HK-2 (cell line): ENCODE measurements at regions not wholly inside any gene's neighbourhood (a gene's known extent, or its start where the extent isn't known, plus 50 kb on each side); places are given as distances from the start of the nearest gene placed in this dataset.

Experiments used
- DNase-seq: peaks from one replicate; pipeline ENCODE4 v3.0.0-alpha.2; 2018; ENCODE audit not compliant: unreplicated experiment

GRCh38 chr3:78148986-78149717 lies 1109.3 kb downstream of the ROBO2 start:
- DNase-seq = no peak

GRCh38 chr3:78153973-78154372 lies 1114.1 kb downstream of the ROBO2 start:
- DNase-seq = no peak

DNA sequence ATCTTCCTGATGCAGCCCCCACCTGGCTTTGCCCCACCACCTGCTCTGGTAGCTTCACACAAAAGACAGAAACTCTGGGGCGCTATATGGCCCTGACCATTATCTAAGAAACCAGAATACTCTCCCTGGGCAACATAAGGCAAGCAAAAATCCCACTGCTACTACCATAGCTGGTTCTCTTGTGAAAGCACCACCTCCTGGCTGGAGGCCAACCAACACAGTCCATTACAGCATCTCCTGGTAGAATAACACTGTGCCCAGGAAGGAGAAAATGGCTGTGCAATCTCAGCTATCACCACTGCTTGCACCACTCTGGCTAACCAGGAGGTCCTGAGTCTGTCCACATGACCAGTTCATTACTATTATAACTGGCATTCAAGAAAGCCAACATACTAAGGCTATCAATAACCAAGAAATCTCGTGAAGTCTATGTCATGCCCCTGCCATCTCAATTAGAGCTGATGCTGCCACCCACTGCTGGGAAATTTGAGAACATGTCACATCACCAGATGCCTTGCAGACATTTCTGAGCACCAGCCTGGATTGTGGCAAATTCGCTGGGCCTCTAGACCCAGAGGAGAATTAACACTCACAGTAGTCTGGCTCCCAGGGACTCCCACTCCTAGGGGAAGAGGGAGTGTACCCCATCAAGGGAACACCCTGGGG lies 1114.8 kb downstream of the ROBO2 start:
- DNase-seq = no peak

DNA sequence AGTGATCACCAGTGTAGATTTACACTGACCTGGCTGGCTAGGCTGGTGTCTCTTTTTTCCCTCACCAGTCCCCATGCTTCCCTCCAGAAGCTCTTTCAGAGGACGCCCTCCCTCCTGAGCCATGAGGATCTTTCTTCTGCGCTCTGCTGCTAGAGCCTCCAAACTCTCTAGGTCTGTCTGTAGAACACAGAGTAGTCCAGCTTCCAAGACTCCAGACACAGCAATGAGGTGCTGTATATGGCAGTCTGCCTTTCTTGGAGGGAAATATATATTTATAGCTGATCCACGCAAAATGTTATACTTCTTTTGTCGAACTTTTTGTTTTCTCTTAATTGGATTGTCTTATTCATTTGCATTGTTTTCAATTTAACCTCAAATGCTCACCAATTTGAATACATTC lies 1121.8 kb downstream of the ROBO2 start:
- no peak for DNase-seq

- no peak for DNase-seq
These were observed 1123.5 kb downstream of the ROBO2 start for GRCh38 chr3:78163379-78163778.

GRCh38 chr3:78165876-78166275 lies 1126.0 kb downstream of the ROBO2 start:
- no peak for DNase-seq

- DNase-seq = no peak
These were observed 1134.9 kb downstream of the ROBO2 start for GRCh38 chr3:78174821-78175220.

GRCh38 chr3:78176869-78177268 lies 1137.0 kb downstream of the ROBO2 start:
- no peak for DNase-seq

GRCh38 chr3:78177780-78178179 lies 1137.9 kb downstream of the ROBO2 start:
- DNase-seq = no peak

- no peak for DNase-seq
These were observed 1138.3 kb downstream of the ROBO2 start for GRCh38 chr3:78178209-78178608.

- no peak for DNase-seq
These were observed 1139.0 kb downstream of the ROBO2 start for GRCh38 chr3:78178740-78179363.

GRCh38 chr3:78183906-78184599 lies 1144.2 kb downstream of the ROBO2 start:
- DNase-seq = no peak

- no peak for DNase-seq
These were observed 1146.5 kb downstream of the ROBO2 start for GRCh38 chr3:78186404-78186803.

DNA sequence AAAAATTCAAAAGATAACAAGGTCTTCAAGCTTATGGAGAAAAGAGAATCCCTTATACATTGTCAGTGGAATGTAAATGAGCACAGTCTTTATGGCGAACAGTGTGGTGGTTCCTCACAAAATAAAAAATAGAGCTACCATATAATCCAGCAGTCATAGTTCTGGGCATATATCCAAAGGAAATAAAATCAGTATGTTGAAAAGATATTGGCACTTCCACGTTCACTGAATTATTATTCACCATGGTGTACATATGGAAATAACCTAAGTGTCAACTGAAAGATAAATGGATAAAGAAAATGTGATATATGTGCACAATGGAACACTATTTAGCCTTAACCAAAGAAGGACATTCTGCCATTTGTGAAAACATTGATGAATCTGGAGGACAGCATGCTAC lies 1161.2 kb downstream of the ROBO2 start:
- no peak for DNase-seq

GRCh38 chr3:78204977-78205376 lies 1165.1 kb downstream of the ROBO2 start:
- no peak for DNase-seq

GRCh38 chr3:78221300-78221699 lies 1181.4 kb downstream of the ROBO2 start:
- no peak for DNase-seq

GRCh38 chr3:78221796-78222195 lies 1181.9 kb downstream of the ROBO2 start:
- DNase-seq = peak; percentile 8

- DNase-seq = no peak
These were observed 1195.9 kb downstream of the ROBO2 start for GRCh38 chr3:78235841-78236240.

GRCh38 chr3:78238811-78239210 lies 1198.9 kb downstream of the ROBO2 start:
- DNase-seq = no peak

GRCh38 chr3:78242724-78243123 lies 1202.8 kb downstream of the ROBO2 start:
- DNase-seq = no peak

DNA sequence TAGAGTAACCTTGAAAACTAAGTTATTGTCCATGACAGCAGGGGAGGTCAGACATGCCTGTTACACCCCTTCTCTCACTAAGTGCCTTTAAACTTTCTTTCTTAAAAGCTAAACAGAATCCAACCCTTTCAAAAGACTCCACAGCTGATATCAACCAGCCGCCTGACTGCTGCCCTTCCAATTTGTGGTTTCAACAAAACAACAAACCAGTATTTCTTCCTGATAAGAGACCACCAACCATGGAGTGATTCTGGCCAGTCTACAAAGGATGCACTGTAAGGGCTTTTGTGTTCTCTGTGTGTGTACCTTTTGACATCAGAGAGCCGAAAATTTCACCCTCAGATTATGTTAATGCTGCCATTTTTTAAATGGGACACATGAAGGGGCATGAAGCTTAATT lies 1204.2 kb downstream of the ROBO2 start:
- no peak for DNase-seq

GRCh38 chr3:78249294-78249693 lies 1209.4 kb downstream of the ROBO2 start:
- no peak for DNase-seq

DNA sequence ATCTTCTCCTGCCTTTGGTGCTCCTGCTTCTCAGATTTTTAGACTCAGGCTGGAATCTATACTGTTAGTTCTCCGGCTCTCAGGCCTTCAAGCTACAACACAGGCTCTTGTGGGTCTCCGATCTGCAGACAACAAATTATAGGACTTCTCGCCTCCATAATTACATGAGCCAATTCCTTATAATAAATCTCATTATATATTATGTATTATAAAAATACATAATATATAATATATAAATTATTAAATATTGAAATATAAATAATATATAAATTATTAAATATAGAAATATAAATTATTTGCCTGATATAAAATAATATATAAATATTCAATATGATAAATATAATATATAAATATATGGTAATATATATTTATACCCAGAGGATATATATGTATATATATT lies 1214.0 kb downstream of the ROBO2 start:
- no peak for DNase-seq
